ENCODE measurements at regions not wholly inside any gene's neighbourhood (a gene's known extent, or its start where the extent isn't known, plus 50 kb on each side); places are given as distances from the start of the nearest gene placed in this dataset.

DNA sequence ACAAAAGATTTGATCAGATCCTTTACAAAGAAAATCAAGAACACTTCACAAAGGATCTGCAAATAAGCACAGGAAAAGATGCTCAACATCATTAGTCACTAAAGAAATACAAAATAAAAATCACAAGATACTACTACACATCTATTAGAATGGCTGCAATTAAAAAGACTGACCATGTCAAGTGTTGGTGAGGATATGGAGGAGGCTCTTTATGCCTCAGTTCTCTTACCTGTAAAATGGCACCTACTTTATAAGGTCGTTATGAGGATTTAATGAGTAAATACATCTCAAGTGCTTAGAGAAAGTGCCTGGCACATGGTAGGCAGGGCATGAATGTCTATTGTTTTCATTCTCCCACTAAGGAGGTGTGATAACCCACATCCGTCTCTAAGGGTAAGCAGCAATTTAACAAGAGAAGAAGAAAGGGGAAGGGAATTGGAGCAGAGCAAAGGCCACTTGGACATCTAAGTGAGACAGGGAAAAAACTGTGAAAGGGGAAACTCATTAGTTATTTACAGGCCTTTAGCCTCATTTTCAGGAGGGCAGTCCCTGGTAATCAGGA lies 157.5 kb upstream of the NFE2L3 start:
- no peak for DNase-seq (ENCODE audit: low read depth in 1 of 2, low spot score in 1 of 2)
- no peak overlapping the region for H3K4me3 ChIP-seq

DNA sequence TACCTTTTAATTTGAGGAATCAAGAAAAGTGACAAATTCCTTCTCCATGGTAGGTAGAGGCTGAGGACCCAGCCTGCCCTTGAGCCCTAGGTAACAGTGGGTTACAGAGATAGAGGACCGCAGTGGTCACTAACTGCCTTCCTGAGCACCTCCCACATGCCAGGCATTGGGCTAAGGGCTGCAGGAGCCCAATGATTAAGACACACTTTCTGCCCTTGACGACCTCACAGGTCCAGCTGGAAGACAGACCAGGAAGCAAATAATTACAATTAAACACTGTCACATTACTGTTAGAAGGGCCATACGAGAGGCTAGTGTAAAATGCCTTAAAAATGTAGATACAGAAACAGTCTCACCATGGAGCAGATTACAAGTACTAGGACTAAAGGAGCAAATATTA lies 156.8 kb upstream of the NFE2L3 start:
- Histone ChIP-seq H3K4me1 (no peaks in the 10 kb centered on the region), H3K27ac (no peak overlapping the region), H3K9me3 (no peaks in the 10 kb centered on the region), H3K4me3 (no peak overlapping the region), H3K4me2 (no peak overlapping the region)
- FAIRE-seq (no peak), DNase-seq (ENCODE audit: low read depth in 1 of 2, low spot score in 1 of 2) (no peak), ATAC-seq (no peak)
- WGBS (ENCODE audit: missing lambda C conversion rate), result 25% methylated on average over 3 of the region's 3 CpGs
- POLR2A ChIA-PET, result no interaction called here
- TF ChIP-seq TP53 (CRISPR knock-in tag; IDR thresholded peaks at IDR 0.05) (no peak), FOSL2 (IDR thresholded peaks at IDR 0.05) (no peak), FOSL2 (CRISPR knock-in tag; IDR thresholded peaks at IDR 0.05) (no peak), RNF2 (IDR thresholded peaks at IDR 0.05; ENCODE audit: borderline replicate concordance, low read depth) (no peak), TFCP2L1 (CRISPR knock-in tag; IDR thresholded peaks at IDR 0.05) (no peak), GATA3 (IDR thresholded peaks at IDR 0.05; ENCODE audit: borderline replicate concordance) (no peak), CHD2 (IDR thresholded peaks at IDR 0.05; ENCODE audit: low read length, partially characterized antibody) (no peak), BHLHE40 (IDR thresholded peaks at IDR 0.05; ENCODE audit: low read depth, low read length) (no peak), JUN (IDR thresholded peaks at IDR 0.05) (no peak)
- TF ChIP-seq, protein P1, sequence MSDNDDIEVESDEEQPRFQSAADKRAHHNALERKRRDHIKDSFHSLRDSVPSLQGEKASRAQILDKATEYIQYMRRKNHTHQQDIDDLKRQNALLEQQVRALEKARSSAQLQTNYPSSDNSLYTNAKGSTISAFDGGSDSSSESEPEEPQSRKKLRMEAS (IDR thresholded peaks at IDR 0.05), result no peak
- CTCF ChIA-PET, result no interaction called here

More for the DNA sequence above, 157.5 kb upstream of the NFE2L3 start:
- H3K9me3 ChIP-seq, result no peaks in the 10 kb centered on the region
- ChIA-PET CTCF (no interaction called here), POLR2A (no interaction called here)
- FAIRE-seq (no peak), ATAC-seq (no peak)
- WGBS (ENCODE audit: missing lambda C conversion rate), result 31% methylated on average over 2 of the region's 2 CpGs
- H3K4me2 ChIP-seq, result no peak overlapping the region
- no peak for TF ChIP-seq NPAS2 (CRISPR knock-in tag; IDR thresholded peaks at IDR 0.05; ENCODE audit: borderline replicate concordance)
- no peak overlapping the region for H3K27ac ChIP-seq
- H3K4me1 ChIP-seq, result no peaks in the 10 kb centered on the region

DNA sequence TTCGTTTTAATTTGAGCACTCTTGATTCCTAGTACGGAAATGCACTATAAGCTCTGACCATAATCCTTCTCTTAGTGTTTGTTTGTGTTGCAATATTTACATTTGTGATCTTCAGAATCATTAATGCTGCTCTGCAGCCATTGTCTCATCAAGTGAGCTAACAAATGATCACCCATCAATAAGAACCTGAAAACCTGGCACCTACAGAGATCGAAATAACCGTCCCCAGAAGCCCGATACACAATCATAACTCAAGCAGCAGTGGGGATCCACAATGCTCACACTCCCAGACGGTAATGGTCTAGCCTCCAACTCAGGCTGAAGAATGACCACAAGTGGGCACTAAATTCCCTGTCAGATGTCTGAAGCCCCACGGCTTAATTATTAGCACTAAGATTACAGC lies 156.0 kb upstream of the NFE2L3 start:
- Histone ChIP-seq H3K4me1 (no peaks in the 10 kb centered on the region), H3K4me3 (no peak overlapping the region), H3K27ac (no peak overlapping the region), H3K4me2 (no peak overlapping the region), H3K9me3 (no peaks in the 10 kb centered on the region)
- ChIA-PET POLR2A (no interaction called here), CTCF (no interaction called here)
- peak in 1 of 2 experiments; percentile 12 for DNase-seq (ENCODE audit: low read depth in 1 of 2, low spot score in 1 of 2)
- FAIRE-seq, result no peak
- ATAC-seq, result peak in 1 of 2 experiments; percentile 68; a peak in 3 of 6 replicates
- TF ChIP-seq, protein P2, sequence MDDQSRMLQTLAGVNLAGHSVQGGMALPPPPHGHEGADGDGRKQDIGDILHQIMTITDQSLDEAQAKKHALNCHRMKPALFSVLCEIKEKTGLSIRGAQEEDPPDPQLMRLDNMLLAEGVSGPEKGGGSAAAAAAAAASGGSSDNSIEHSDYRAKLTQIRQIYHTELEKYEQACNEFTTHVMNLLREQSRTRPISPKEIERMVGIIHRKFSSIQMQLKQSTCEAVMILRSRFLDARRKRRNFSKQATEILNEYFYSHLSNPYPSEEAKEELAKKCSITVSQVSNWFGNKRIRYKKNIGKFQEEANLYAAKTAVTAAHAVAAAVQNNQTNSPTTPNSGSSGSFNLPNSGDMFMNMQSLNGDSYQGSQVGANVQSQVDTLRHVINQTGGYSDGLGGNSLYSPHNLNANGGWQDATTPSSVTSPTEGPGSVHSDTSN (IDR thresholded peaks at IDR 0.05), result no peak
- TF ChIP-seq KDM1A (IDR thresholded peaks at IDR 0.05; ENCODE audit: low read depth) (no peak), ZFP36 (IDR thresholded peaks at IDR 0.05; ENCODE audit: borderline replicate concordance, partially characterized antibody) (no peak), RAD21 (conservative IDR thresholded peaks at IDR 0.05 in 1 of 2, IDR thresholded peaks at IDR 0.05 in 1 of 2) (peak in 1 of 2 experiments; percentile 7; a peak in 1 of 5 replicates)
- TF ChIP-seq, protein P3, sequence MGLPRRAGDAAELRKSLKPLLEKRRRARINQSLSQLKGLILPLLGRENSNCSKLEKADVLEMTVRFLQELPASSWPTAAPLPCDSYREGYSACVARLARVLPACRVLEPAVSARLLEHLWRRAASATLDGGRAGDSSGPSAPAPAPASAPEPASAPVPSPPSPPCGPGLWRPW (IDR thresholded peaks at IDR 0.05), result no peak
- TF ChIP-seq, protein P4, sequence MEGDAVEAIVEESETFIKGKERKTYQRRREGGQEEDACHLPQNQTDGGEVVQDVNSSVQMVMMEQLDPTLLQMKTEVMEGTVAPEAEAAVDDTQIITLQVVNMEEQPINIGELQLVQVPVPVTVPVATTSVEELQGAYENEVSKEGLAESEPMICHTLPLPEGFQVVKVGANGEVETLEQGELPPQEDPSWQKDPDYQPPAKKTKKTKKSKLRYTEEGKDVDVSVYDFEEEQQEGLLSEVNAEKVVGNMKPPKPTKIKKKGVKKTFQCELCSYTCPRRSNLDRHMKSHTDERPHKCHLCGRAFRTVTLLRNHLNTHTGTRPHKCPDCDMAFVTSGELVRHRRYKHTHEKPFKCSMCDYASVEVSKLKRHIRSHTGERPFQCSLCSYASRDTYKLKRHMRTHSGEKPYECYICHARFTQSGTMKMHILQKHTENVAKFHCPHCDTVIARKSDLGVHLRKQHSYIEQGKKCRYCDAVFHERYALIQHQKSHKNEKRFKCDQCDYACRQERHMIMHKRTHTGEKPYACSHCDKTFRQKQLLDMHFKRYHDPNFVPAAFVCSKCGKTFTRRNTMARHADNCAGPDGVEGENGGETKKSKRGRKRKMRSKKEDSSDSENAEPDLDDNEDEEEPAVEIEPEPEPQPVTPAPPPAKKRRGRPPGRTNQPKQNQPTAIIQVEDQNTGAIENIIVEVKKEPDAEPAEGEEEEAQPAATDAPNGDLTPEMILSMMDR (IDR thresholded peaks at IDR 0.05), result no peak
- TF ChIP-seq, protein P5, sequence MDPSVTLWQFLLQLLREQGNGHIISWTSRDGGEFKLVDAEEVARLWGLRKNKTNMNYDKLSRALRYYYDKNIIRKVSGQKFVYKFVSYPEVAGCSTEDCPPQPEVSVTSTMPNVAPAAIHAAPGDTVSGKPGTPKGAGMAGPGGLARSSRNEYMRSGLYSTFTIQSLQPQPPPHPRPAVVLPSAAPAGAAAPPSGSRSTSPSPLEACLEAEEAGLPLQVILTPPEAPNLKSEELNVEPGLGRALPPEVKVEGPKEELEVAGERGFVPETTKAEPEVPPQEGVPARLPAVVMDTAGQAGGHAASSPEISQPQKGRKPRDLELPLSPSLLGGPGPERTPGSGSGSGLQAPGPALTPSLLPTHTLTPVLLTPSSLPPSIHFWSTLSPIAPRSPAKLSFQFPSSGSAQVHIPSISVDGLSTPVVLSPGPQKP (IDR thresholded peaks at IDR 0.05; ENCODE audit: low read depth, low read length), result no peak
- WGBS (ENCODE audit: missing lambda C conversion rate), result 12% methylated on average over 7 of the region's 7 CpGs

All from A549 (cell line).